Fibroblast of skin of scalp (primary cell): ENCODE measurements at regions not wholly inside any gene's neighbourhood (a gene's known extent, or its start where the extent isn't known, plus 50 kb on each side); places are given as distances from the start of the nearest gene placed in this dataset.
A peak's percentile ranks its signal among the peaks of the same experiment; 100 is the strongest.
"Not testable (repeated sequence)": the region's sequence is repeated elsewhere in the genome, so short reads cannot be mapped to it uniquely, and the experiment has no call there.

ENCODE experiments used
- DNase-seq: peaks from one replicate; pipeline ENCODE4 v3.0.0-alpha.2; 2013

DNA sequence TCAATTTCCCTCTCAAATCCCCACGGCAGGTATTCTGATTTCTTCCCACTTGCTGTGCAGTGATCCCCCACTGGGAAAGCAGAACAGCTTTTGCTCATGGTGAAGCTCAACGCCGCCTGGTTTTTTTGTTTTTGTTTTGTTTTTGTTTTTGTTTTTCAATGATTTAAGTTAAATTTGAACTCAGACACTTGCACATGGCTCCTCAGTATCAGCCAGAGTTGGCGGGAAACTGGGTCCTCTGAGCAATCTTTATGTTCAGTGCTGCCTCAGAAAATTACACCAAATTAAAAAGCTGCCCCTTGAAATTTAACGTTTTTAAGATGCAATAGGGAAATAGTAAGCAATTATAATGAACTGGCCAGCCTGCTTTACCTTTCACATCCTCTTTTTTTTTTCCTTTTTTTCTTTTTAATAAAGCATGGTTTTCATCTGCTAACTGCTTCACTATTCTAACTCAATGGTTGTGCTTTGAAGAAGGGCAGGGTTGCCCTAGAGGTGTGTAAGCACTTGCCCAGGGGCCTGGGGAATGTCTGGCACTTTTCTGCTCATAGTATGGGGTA lies 277.0 kb upstream of the HNRNPA3 start:
- DNase-seq, result no peak

DNA sequence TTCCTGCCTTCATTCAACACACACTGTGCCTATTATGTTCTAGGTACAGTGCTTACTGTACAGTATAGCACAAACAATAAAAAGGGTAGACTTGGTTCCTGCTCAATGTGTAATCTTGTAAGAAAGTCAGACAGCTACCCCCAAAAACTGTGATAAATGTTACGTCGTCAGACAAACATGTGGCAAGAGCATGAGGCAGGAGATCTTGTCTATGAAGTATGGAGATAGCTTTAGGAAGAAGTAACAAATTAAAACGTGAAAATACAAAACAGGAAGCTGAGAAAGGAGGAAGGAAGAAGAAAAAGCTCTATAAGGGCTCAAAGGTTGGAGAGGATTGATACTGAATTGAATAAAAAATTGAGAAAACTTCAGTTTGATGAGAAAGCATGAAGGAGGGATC lies 276.2 kb upstream of the HNRNPA3 start:
- no peak for DNase-seq

DNA sequence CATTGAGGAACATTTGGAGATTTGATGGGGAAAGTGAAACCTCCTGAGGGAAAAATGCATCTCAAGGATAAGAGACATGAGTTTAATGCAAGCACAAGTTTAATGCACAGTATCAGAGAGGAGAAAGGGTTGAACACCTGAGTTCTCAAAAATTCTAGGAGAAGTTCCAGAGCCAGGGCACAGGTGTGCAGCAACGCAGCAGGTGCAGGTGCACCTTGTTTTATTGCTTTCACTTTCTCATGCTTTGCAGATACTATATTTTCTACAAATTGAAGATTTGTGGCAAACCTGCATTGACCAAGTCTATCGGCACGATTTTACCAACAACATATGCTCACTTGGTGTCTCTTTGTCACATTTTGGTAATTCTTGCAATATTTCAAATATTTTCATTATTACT lies 267.6 kb upstream of the HNRNPA3 start:
- no peak for DNase-seq

DNA sequence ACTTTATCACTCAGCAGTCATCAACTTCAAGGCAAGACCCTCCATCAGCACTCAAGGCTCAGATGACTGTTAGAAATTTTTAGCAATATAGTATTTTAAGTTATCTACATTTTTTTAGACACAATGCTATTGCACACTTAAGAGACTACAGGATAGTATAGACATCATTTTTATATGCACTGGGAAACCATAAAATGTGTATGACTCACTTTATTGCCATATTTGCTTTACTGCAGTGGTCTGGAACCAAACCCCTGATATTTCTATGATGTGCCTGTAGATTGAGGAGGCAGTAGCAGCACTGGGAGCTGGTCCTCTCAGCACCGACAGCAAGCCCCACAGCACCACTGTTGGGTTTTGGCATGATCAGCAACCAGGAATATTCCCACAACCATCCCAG lies 264.8 kb upstream of the HNRNPA3 start:
- no peak for DNase-seq

DNA sequence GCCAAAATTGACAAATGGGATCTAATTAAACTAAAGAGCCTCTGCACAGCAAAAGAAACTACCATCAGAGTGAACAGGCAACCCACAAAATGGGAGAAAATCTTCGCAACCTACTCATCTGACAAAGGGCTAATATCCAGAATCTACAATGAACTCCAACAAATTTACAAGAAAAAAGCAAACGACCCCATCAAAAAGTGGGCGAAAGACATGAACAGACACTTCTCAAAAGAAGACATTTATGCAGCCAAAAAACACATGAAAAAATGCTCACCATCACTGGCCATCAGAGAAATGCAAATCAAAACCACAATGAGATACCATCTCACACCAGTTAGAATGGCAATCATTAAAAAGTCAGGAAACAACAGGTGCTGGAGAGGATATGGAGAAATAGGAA lies 261.4 kb upstream of the HNRNPA3 start:
- DNase-seq, result not testable (repeated sequence)

DNA sequence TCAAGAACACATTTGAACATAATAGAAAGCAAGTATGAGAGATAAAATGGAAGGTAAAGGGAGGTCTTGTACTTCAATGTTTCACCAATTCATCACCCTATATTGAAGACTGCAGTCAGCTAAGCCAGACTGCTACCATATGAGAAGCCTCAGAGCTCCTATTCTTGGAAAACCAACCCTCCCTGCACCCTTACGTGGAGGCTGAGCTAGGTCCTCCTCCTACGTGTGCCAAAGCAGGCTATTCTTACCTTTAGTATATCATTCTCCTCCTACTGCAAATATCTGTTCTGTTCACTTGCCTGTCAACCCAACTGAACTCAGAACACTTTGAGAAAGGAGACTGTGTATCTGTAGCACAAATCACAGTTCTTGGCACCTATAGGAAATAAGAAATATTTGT lies 255.8 kb upstream of the HNRNPA3 start:
- no peak for DNase-seq

DNA sequence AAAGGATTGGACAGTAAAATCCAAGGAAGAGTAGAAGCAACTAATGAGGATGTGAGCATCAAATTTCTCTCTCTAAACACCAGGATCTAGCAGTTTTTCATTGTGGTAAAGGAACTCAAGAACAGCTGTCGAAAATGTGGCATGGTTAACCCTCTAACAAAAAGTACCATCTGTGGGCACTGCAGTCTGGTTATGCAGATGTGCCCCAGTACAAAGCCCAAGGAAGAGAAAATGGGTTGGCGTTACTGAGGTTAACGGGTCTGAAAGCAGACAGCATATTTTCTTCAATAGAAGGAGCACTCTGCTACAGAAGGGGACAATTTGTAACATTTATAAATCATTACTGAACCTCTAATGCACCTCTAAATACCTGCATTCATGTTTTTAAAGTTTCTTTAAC lies 253.0 kb upstream of the HNRNPA3 start:
- no peak for DNase-seq

DNA sequence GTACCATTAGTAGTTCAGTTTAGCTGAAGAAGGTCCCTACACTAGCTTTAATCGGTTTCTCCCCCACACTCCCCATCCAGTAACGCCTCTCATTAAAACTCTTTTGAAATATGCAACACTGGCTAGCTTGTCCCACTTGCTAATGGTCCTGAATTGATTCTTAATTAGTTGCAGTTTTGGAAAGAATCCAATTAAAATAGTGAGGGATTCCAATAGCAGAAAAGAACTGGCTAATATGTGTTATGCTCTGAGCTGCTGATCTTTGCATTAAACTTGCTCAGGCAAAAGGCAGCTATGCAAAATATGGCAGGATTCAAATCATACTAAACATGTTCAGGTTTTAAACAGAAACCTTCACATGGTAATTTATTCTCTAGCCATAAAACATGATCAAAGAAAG lies 252.5 kb upstream of the HNRNPA3 start:
- no peak for DNase-seq

DNA sequence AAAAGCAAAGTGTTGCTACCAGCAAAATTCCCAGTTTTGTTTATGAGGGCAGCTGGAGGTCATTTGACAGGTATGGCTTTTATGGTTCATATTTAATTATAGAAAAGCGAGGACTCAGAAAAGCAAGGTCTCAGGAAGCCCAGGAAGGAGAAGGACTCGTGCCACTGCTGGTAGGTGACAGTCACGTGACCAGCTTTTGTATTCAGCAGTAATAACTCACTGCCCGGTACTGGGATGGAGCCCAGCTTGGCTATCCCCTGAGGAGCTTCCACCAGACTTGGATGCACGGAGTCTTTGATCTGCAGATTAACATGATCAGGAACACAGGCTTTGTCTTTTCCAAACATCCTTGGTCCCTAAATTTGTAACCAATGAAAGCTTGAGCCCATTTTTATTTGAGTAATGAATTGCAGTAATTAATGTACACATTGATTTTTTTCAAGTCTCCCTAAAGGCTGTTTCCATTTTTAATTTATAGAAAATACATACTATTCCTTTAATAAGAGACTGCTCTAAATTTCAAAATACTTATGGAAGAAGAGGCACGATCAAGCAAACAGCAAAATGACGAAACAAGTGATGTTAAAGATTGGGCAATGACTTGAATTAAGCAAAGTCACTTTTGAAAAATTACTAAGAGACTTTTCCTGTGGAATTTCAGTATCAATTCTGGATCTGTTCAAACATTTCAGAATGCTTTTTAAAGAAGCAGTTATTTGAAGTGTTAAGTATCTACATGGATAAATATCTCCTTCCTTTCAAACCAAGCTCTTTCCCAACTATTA lies 251.7 kb upstream of the HNRNPA3 start:
- no peak for DNase-seq

DNA sequence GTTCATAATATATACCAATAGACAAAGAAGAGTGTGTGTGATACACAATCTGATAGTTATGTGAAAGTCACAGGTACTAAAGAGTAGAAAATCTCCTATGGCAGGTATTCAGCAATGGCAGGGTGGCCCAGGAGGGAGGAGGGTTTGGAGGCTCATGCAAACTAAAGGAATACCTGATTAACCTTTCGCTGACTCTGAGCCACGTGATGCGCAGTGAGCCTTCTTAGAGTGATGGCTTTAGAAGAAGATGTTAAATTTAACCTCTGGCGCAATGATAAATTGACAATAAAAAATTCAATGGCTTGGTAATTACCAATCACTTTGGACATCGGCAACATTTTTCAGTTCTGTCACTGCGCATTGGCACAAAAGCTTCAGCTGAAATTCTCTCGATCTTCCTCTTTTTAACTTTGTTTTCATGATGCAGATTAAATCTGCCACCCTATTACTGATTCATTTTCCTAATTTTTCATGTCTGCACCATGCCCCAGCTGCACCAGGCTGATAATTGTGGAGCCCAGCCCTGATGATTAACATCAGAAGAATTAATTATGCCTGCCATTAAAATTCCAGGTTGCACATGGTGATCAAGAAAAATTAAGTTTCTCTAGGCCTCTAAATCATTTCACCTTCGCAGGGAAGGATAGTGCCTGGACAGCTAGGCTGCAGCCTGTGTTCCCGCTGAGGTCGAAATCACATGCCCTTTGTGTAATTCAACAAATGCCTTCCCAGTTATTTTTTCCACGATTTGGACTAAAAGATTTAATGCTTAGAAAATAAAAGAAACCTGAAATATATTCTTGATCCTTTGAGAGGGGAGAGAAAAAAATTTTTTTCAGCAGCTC lies 250.6 kb upstream of the HNRNPA3 start:
- DNase-seq, result no peak

DNA sequence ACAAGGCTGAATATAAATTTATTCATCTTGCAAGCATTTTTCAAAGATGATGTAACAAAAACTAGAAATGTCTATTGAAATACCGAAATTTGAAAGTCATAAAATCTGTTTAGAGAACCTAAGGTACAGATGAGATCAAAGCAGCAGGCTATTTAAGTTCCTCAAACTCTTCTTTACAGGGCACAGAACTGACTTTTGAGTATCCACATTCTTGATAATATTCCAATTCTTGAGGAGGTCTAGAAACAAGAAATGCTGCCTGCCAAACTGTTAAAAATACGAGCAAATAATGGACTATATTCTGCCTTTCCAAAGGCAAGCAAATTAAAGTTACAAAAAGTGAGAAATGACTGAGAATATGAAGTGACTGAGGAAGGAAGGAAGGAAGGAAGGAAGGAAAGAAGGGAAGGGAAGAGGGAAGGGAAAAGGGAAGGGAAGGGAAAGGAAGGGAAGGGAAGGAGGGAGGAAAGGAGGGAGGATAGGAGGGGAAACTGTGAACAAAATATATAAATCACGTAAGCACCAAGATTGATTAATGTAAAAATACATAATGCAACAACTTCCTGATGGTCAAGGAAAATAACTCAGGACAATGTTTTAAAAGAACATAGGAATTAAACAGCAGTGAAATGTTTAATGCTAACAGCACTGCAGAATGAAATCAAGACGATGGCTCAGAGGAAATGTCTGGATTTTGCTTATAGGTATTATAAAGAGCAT lies 248.9 kb upstream of the HNRNPA3 start:
- no peak for DNase-seq

DNA sequence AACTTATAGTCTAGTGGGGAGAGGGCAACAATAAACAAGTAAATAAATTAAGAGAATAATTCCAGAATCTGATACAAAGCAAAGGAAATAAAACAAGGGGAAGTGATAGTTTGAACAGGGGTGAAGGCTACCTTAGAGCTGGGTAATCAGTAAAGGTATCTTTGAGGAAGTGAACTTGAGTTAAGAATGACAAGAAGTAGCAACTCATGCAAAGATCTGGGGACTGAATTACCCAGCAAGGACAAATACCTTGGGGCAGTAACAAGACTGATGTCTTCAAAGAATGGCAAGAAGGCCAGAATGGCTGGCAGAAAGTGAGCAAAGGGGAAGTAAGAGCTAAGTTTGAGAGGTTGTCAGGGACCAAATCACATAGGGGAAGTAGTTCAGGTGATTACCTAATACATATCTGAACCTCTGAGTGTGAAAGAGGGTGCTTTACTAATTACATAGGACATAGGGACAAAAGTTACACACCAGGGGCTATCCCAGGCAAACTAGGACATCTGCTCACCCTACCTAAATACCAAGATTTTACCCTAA lies 244.6 kb upstream of the HNRNPA3 start:
- no peak for DNase-seq

DNA sequence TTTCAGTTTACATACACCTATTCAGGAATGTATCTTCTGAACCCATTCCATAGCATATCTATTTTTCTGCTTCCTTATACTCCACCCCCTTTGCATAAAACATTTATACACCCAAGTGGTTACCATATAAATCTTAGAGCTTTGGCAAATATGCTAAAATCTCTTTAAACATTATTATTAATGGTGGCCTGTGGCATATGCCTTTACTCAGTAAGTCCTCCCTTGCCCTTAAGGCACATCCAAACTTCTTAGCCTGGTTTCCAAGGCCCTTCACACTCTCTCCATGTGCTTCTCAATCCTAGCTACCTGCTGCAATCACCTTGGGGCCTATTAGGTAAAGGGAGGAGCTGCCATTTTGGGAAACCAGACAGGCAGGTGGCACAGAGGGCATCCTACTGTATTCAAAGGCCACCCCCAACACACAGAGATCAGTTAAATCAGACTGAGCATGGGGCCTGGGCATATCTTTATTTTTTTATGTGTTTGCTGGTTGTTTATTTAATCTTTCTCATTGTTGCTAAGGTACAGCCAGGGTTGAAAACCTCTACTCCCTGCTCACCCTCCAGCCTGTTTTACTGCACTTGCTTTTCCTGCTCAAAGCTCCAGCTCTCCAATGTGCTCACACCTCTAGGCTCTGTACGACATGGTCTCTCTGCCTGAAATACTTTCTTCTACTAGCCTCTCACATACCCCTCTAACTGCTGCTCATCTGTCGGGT lies 242.8 kb upstream of the HNRNPA3 start:
- DNase-seq, result no peak

DNA sequence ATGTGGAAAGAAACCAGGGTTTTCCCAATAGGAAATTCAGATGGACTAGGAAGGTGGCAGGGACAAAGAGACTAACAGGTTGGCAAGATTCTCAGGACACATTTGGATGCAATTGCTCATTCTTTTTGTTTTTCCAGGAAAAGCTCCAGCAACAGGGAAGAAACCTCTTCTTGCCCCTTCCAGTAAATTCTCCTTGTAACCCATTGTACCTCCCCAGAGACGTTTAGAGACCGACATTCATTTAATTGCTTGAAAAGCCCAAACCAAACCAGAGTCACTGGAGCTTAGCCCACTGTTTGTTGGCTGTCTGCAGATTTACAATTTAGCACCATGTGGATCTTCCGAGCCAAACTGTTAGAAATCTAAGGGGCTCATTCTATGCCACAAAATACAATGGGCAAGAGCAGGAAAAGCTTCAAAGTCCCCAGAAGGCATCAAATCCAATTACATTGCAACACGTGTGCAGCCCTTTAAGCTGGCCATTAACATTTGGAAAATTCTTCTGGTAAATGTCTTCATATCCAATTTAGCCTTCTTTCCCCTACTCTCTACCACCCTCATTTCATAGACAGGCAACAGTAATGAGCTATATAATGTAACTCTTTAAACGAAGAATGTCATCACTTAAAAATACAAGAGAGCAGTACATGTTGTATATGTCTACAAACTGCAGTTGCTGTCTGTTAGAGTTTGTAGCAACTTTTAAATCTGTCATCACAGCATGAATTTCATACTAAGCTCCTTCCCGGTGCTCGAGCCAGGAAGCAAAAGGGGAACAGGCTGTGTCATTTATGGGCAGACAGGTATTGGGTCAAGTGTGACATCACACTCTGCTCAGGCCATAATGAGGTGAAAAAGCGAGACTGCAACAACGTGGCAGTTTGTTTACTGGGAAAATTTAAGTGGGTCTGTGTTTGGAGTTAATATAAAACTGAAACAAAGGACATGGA lies 235.6 kb upstream of the HNRNPA3 start:
- DNase-seq, result no peak

DNA sequence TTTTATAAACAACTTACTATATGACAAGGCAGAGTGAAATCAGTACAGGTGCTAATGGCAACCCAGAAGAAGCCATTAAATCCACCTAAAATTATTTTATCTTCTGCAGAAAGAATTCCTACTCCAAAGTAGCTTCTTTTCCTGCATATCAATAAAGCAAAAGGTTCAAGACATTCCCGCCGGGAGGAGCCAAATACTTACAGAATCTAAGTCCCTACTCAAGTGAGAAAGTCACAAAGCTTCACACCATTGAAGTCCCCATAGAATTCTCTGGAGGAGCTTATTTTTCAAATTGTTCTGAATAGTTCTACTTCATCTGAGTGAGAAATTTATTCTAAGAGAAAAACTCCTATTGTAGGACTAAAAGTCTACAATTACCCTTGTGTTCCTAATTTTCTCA lies 233.7 kb upstream of the HNRNPA3 start:
- peak; percentile 6 for DNase-seq

DNA sequence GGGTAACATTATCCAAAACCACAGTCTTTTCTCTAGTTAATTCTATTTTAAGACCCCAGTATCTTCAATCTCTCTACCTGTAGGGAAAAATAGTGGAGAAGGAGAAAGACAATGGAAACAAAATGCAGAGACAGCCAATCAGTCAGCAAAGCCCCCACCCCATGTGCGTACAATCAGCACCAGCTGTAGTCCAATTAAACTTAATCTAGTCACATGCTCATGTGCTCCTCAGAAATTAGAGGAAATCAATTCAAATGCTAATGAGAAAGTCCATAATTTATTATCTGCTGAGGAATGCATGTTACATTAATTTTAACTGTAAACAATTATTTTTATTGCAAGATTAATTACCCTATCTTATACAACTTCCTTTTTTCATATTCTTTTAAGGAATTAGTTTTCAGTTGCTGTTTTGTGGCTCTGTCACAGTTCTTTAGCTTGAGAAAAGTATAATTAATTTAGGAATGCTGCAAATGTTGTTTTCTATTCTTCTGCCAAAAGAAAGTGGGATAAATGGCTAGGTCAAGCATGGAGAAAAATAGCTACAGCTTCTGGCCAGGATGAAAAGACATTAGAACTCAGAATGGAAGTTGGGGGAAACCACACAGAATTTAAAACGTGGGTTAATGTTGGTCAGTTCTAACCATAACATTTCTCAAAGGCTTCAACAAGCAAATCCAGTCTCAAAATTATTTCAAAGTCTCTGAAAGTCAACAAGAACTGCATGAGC lies 232.4 kb upstream of the HNRNPA3 start:
- no peak for DNase-seq

DNA sequence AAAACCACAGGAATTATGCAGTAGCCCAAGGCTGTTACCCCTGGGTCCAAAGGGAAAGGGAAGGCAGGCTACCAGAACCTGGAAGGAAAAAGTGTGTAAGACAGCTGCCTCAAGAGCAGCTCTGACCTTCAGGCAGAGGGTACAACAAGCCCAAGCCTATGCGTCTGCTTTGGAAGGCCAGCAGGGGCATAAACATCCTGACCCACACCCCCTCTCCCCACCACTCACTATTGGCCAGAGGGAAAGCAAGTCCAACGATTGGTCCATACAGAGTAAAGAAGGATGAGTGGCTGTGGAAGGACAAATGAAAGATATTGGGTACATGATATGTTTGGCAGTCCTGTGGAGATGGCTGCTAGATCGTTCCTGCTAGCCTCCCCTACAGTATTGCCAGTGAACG lies 227.6 kb upstream of the HNRNPA3 start:
- no peak for DNase-seq

DNA sequence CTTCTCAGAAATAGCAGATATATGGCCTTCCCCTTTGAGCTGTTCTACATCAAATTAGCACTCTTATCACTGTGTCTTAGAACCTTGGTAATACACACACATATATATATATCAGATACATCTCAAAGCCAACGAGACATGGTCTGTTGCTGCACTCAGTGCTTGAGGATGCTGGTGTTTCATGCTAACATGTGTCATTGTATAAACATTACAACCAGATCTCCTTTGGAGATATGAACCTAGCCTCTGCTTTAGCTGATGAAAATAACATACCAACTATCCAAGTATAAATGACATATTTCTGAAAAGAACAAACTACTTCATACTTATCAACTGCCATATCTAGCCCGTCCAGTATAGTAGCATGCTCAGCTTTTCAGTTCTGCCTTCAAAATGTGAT lies 226.7 kb upstream of the HNRNPA3 start:
- no peak for DNase-seq

DNA sequence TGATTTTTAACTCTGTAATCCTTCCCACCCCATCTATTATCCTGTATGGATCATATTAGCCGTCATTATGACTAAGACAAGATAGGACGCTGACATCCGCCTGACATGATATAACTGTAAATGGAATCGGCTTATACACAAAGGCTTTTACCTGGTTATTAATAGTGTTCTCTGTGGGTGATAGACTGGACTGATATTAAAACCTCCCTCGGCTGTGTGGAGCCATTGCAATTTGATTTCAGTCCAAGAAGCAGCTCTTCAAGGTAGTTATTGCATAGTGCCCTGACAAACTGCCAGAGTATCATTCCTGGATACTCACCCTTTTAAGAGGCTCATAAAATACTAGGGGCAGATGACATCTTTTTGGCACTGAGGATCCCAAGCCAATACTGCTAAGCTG lies 226.1 kb upstream of the HNRNPA3 start:
- no peak for DNase-seq

DNA sequence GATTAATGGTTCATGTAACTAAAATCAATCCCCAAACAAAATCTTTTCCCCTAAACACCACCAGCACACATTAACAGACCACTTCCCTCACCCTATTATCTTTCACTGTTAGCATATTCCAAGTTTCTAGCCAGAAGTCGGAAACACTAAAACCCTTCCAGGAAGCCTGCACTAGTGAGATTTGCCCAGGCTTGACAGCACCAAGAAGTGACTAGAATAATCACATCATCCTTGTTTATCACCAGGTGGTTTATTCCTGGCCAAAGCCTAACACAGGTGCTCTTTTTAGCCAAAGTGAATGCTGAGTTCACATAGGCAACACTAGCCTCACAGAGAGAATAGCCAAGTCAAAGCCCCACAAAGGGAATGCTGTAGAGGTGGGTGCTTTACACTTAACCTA lies 221.2 kb upstream of the HNRNPA3 start:
- DNase-seq, result no peak
